ENCODE measurements at regions not wholly inside any gene's neighbourhood (a gene's known extent, or its start where the extent isn't known, plus 50 kb on each side); places are given as distances from the start of the nearest gene placed in this dataset.
A peak's percentile ranks its signal among the peaks of the same experiment; 100 is the strongest.

GRCh38 chr6:156080371-156080770 is 624.7 kb upstream of the NOX3 start (continued):
- TF ChIP-seq EZH2phosphoT487 (IDR thresholded peaks at IDR 0.05; ENCODE audit: unreplicated experiment) (no peak), REST (IDR thresholded peaks at IDR 0.05; ENCODE audit: unreplicated experiment) (no peak), ETS1 (IDR thresholded peaks at IDR 0.05) (no peak), STAT1 (IDR thresholded peaks at IDR 0.05; ENCODE audit: unreplicated experiment) (no peak), JUNB (IDR thresholded peaks at IDR 0.05; ENCODE audit: unreplicated experiment) (no peak), NANOG (IDR thresholded peaks at IDR 0.05; ENCODE audit: borderline replicate concordance) (no peak), CTCF (conservative IDR thresholded peaks at IDR 0.05; ENCODE audit: low read depth in 2 of 2) (no peak)

GRCh38 chr6:156068881-156069280 is 613.2 kb upstream of the NOX3 start:
- Mint-ChIP-seq H3K27ac (no peak overlapping the region), H3K27me3 (ENCODE audit: insufficient read depth, low read depth, poor library complexity) (peaks cover 2% of the 10 kb centered on the region), H3K36me3 (ENCODE audit: low read depth) (no peaks in the 10 kb centered on the region), H3K4me1 (no peaks in the 10 kb centered on the region), H3K9me3 (no peaks in the 10 kb centered on the region), H3K4me3 (no peak overlapping the region)
- no peaks in the 10 kb centered on the region for H3K36me3 ChIP-seq (ENCODE audit: insufficient read depth)
- no peaks in the 10 kb centered on the region for H3F3A ChIP-seq (replicated peaks; ENCODE audit: low read depth)
- no peaks in the 10 kb centered on the region for H3K27me3 ChIP-seq (ENCODE audit: insufficient read depth)
- no peak for ATAC-seq
- TF ChIP-seq EZH2phosphoT487 (IDR thresholded peaks at IDR 0.05; ENCODE audit: unreplicated experiment) (no peak), JUNB (IDR thresholded peaks at IDR 0.05; ENCODE audit: unreplicated experiment) (no peak), EZH2 (IDR thresholded peaks at IDR 0.05; ENCODE audit: low read depth, unreplicated experiment) (no peak), ZNF331 (CRISPR knock-in tag; IDR thresholded peaks at IDR 0.05; ENCODE audit: low read depth) (no peak), CTCF (conservative IDR thresholded peaks at IDR 0.05; ENCODE audit: low read depth in 2 of 2) (peak; percentile 32 to 40; a peak in 3 of 4 replicates)
- H3K4me2 ChIP-seq = no peak overlapping the region
- H3K79me2 ChIP-seq (replicated peaks; ENCODE audit: insufficient read depth) = no peaks in the 10 kb centered on the region
- no peak for DNase-seq (ENCODE audit: low spot score)
- H3K4me3 ChIP-seq = no peak overlapping the region
- no peaks in the 10 kb centered on the region for H4K20me1 ChIP-seq (replicated peaks; ENCODE audit: insufficient read depth)
- H3K4me1 ChIP-seq (ENCODE audit: insufficient read depth) = no peaks in the 10 kb centered on the region
- H2AFZ ChIP-seq = peak overlapping the region; percentile 35; the same call in 1 of the 2 replicates
- H3K9me2 ChIP-seq (ENCODE audit: insufficient read depth) = peaks cover 12% of the 10 kb centered on the region; the same call in 1 of the 2 replicates
- H3K27ac ChIP-seq (ENCODE audit: low read depth) = no peak overlapping the region

All from GM23338 (cell line).